Calu3 (cell line): ENCODE measurements at regions not wholly inside any gene's neighbourhood (a gene's known extent, or its start where the extent isn't known, plus 50 kb on each side); places are given as distances from the start of the nearest gene placed in this dataset.

Experiments used
- BruUV-seq: library from RNA; stranded (reverse); fragments of 400-500 nt; replicated peaks from 2 replicates; lab custom pipeline; 2021; lab: Mats Ljungman, UMichigan
- CTCF ChIA-PET: fragments of 300-600 bp; sonication (Branson Sonifier 250); formaldehyde crosslinking; loops from one replicate; lab custom pipeline; 2022; ENCODE audit warnings: antibody characterized with exemption; lab: Charles Lee
- DNase-seq: peaks from one replicate; pipeline ENCODE4 v3.0.0; 2022
- H3K27ac Mint-ChIP-seq: one replicate; pipeline ENCODE4 v1.8.0; 2022; ENCODE audit warnings: mixed read lengths; ENCODE audit not compliant: unreplicated experiment
- H3K27me3 Mint-ChIP-seq: one replicate; pipeline ENCODE4 v1.8.0; 2022; ENCODE audit warnings: mixed read lengths; ENCODE audit not compliant: unreplicated experiment
- H3K36me3 Mint-ChIP-seq: one replicate; pipeline ENCODE4 v1.8.0; 2022; ENCODE audit warnings: mild to moderate bottlenecking, moderate library complexity, mixed read lengths; ENCODE audit not compliant: insufficient read depth, unreplicated experiment
- H3K4me1 Mint-ChIP-seq: one replicate; pipeline ENCODE4 v1.8.0; 2022; ENCODE audit warnings: mild to moderate bottlenecking, low read depth, mixed read lengths; ENCODE audit not compliant: unreplicated experiment
- H3K4me3 Mint-ChIP-seq: one replicate; pipeline ENCODE4 v1.8.0; 2022; ENCODE audit warnings: mild to moderate bottlenecking, low read depth, moderate library complexity, mixed read lengths; ENCODE audit not compliant: unreplicated experiment
- H3K9me3 Mint-ChIP-seq: one replicate; pipeline ENCODE4 v1.8.0; 2022; ENCODE audit warnings: low read depth, mixed read lengths; ENCODE audit not compliant: unreplicated experiment
- CTCF ChIP-seq: fragments of 200-600 bp; IDR thresholded peaks from one replicate; pipeline ENCODE4 v1.8.0; 2022; ENCODE audit warnings: antibody characterized with exemption; ENCODE audit not compliant: unreplicated experiment
- intact Hi-C: fragments of 100-400 bp; cut with micrococcal nuclease; formaldehyde crosslinking; loops from one replicate; pipeline ENCODE4 v1.10.0; 2022; ENCODE audit not compliant: unreplicated experiment

GRCh38 chr6:47151232-47151898 lies 109.2 kb upstream of the ADGRF1 start:
- no peaks in the 10 kb centered on the region for H3K36me3 Mint-ChIP-seq
- DNase-seq = no peak

DNA sequence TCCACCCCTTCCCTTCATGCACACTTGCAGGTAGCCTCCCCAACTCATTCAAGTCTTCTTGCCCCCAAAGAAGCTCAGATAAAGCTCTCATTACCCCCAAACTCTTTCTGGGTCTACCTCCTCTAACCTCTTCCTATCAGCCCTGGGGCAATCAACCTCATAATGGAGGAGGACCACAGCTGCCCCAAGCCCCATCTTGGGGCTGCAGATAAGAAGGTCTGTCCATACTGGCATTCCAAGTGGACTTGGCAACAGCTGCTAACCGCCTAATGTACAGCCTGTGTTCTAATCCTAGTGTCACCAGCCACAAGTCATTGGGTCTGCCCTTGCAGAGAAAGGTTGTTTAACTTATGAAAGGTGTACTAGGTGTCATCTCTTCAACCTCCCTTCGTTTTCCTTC lies 107.4 kb upstream of the ADGRF1 start:
- intact Hi-C loops = no loop called here
- DNase-seq = no peak
- no peak for TF ChIP-seq CTCF
- Mint-ChIP-seq H3K36me3 (no peaks in the 10 kb centered on the region), H3K27ac (no peak overlapping the region), H3K9me3 (no peaks in the 10 kb centered on the region), H3K4me1 (peaks cover 59% of the 10 kb centered on the region), H3K27me3 (no peaks in the 10 kb centered on the region), H3K4me3 (no peak overlapping the region)
- CTCF ChIA-PET = no interaction called here
- no TSS peak for BruUV-seq

More at GRCh38 chr6:47151232-47151898, 109.2 kb upstream of the ADGRF1 start:
- Mint-ChIP-seq H3K4me3 (no peak overlapping the region), H3K4me1 (peaks cover 67% of the 10 kb centered on the region), H3K27ac (no peak overlapping the region), H3K9me3 (no peaks in the 10 kb centered on the region), H3K27me3 (no peaks in the 10 kb centered on the region)
- intact Hi-C loops = no loop called here
- CTCF ChIA-PET = no interaction called here
- TF ChIP-seq CTCF = no peak
- no TSS peak for BruUV-seq

DNA sequence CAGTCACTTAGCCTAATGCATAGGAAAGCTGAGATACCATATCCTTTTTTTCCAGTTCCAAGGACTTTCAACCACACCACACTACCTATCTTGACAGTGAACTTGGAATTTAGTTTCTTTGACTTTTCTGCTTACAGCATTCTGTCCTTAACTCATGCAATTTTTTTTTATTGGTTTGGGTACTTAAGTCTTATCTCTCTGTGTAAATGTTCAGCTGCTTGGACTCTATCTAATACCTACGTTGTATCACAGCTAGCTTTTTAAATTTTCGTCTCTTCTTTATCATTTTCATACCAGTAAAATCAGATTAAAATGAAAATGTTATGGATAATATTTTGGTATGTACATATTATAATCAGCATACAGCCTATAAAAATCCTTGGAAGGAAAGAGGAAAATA lies 106.9 kb upstream of the ADGRF1 start:
- H3K27me3 Mint-ChIP-seq = no peaks in the 10 kb centered on the region
- no peak overlapping the region for H3K4me3 Mint-ChIP-seq
- CTCF ChIA-PET = no interaction called here
- H3K9me3 Mint-ChIP-seq = no peaks in the 10 kb centered on the region
- H3K4me1 Mint-ChIP-seq = peaks cover 54% of the 10 kb centered on the region
- DNase-seq = no peak
- TF ChIP-seq CTCF = no peak
- intact Hi-C loops = no loop called here
- no TSS peak for BruUV-seq
- H3K27ac Mint-ChIP-seq = no peak overlapping the region
- no peaks in the 10 kb centered on the region for H3K36me3 Mint-ChIP-seq

DNA sequence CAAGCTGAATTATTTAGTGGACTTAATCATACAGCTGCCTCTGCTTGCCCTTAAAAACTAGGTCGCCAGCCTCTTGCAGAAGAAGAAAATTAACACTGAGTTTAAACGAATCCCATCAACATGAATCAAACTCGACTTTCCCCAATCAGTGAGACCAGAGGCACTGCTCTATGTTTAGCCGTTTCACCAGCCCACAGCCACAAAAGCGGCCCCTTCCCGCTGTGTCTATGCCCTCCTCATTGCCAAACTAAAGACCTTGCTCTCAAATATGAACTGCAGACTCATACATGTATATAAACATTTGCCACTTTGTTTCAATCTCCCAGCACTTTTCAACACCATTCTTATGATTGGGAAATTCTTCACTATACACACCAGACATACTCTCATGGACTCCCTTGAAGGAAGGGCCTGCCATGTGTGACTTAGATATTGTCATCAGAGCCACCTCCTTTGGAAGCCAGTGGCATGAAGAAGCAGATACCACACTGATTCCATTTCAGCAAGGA lies 105.8 kb upstream of the ADGRF1 start:
- no peak for DNase-seq
- CTCF ChIA-PET = interaction anchor here (1.1 kb wide), 1 partner anchor 13 kb away, joined by 3 read pairs; no protein-coding TSS in a partner anchor
- no peak for TF ChIP-seq CTCF
- Mint-ChIP-seq H3K4me3 (no peak overlapping the region), H3K36me3 (no peaks in the 10 kb centered on the region), H3K9me3 (no peaks in the 10 kb centered on the region), H3K4me1 (peaks cover 43% of the 10 kb centered on the region), H3K27me3 (no peaks in the 10 kb centered on the region), H3K27ac (no peak overlapping the region)
- BruUV-seq = no TSS peak
- intact Hi-C loops = no loop called here
